ENCODE measurements at regions not wholly inside any gene's neighbourhood (a gene's known extent, or its start where the extent isn't known, plus 50 kb on each side); places are given as distances from the start of the nearest gene placed in this dataset.

DNA sequence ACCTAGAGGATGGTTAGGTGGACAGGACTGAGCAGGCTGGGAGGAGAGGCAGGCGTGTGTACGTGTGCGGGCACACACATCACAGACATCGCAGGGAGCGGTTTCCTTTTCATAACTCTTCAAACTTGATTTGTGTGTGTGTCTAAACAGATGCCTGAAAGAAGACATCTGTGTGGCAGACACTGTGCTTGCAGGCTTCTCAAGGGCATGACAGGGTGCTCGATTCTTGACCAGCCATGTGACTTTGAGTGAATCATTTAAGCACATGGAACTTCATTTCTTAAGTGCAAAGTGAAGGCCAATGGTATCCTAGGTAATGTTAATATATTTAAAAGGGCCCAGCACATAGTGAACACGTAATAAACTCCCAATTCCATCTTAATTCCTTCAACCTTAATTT is 186.5 kb downstream of the SCP2D1 start:
- Mint-ChIP-seq H3K9me3 (no peaks in the 10 kb centered on the region), H3K27me3 (peaks cover 2% of the 10 kb centered on the region), H3K4me3 (no peak overlapping the region), H3K27ac (no peak overlapping the region), H3K36me3 (ENCODE audit: low read depth) (no peaks in the 10 kb centered on the region), H3K4me1 (ENCODE audit: low read depth) (no peaks in the 10 kb centered on the region)
- DNase-seq: no peak
- intact Hi-C loops (cut with micrococcal nuclease): no loop called here
- POLR2A ChIA-PET: no interaction called here
- CTCF ChIA-PET: no interaction called here
- TF ChIP-seq, protein P1, sequence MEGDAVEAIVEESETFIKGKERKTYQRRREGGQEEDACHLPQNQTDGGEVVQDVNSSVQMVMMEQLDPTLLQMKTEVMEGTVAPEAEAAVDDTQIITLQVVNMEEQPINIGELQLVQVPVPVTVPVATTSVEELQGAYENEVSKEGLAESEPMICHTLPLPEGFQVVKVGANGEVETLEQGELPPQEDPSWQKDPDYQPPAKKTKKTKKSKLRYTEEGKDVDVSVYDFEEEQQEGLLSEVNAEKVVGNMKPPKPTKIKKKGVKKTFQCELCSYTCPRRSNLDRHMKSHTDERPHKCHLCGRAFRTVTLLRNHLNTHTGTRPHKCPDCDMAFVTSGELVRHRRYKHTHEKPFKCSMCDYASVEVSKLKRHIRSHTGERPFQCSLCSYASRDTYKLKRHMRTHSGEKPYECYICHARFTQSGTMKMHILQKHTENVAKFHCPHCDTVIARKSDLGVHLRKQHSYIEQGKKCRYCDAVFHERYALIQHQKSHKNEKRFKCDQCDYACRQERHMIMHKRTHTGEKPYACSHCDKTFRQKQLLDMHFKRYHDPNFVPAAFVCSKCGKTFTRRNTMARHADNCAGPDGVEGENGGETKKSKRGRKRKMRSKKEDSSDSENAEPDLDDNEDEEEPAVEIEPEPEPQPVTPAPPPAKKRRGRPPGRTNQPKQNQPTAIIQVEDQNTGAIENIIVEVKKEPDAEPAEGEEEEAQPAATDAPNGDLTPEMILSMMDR (IDR thresholded peaks at IDR 0.05): no peak
- ATAC-seq: no peak

DNA sequence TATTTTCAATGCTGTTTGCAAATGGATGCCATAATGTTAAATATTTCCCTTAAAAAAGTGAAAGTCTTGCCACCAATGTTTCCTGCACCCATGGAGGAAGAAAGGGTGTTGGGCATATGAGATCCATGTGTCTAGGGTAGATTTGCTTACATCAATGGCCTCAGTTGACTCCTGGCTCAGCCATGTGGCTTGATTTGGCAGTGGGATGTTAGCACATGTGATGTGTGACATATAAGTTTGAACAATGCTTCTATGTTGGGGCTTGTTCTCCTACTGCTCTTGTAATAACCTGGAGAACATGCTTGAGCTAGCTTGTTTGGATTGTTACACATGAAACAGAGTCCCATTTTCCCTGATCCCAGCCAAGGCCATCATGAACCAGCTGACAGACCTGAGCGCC is 187.6 kb downstream of the SCP2D1 start:
- H3K4me3 Mint-ChIP-seq: no peak overlapping the region
- DNase-seq (no peak), ATAC-seq (no peak)
- no peak overlapping the region for H3K27ac Mint-ChIP-seq
- peaks cover 2% of the 10 kb centered on the region for H3K27me3 Mint-ChIP-seq
- H3K9me3 Mint-ChIP-seq: no peaks in the 10 kb centered on the region
- TF ChIP-seq, protein P1 (IDR thresholded peaks at IDR 0.05): no peak
- no peaks in the 10 kb centered on the region for H3K36me3 Mint-ChIP-seq (ENCODE audit: low read depth)
- H3K4me1 Mint-ChIP-seq (ENCODE audit: low read depth): no peaks in the 10 kb centered on the region
- POLR2A ChIA-PET: no interaction called here
- CTCF ChIA-PET: no interaction called here
- intact Hi-C loops (cut with micrococcal nuclease): no loop called here

DNA sequence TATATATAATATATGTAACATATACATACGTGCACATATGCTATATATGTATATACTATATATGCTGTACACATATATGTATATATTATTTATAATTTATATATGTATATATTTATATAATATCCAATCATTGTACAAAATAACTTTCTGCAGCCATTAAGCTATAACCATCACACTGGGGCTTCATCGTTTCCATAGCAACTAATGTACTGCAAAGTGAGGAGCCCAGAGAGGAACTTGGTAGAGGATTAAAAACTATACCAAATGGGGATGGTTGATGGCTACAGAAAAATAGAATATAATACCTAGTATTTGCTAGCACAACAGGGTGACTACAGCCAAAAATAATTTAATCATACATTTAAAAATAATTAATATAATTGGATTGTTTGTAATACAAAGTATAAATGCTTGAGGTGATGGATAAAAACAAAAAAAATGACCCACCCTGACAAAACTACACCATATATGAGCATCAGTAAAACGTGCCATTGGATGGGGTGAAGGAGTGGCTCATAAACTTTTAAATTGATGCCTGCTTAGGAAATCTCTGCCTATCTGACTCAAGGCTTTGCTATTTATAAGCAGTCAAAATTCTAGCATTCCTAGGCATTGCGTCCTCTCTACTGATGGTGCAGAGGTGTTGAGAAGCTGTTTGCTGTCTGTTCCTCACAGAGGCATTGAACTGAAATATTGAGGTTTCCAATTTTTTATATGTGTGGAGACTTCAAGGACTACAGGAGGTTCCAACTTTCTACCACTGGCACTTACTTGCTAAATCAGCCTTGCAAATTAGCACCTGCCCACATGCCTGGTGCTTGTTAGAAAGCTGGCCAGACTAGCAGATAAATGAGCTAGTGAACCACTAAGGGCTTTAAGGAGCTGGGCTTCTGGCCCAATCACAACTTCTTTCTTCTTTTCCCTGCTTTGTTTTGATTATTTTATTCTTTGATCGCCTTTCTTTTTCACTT is 190.1 kb downstream of the SCP2D1 start:
- H3K27me3 Mint-ChIP-seq: peaks cover 2% of the 10 kb centered on the region
- no peak overlapping the region for H3K27ac Mint-ChIP-seq
- no peak for ATAC-seq
- H3K4me1 Mint-ChIP-seq (ENCODE audit: low read depth): no peaks in the 10 kb centered on the region
- no peak for DNase-seq
- POLR2A ChIA-PET: no interaction called here
- CTCF ChIA-PET: no interaction called here
- H3K9me3 Mint-ChIP-seq: no peaks in the 10 kb centered on the region
- H3K4me3 Mint-ChIP-seq: no peak overlapping the region
- intact Hi-C loops (cut with micrococcal nuclease): no loop called here
- no peaks in the 10 kb centered on the region for H3K36me3 Mint-ChIP-seq (ENCODE audit: low read depth)
- TF ChIP-seq, protein P1 (IDR thresholded peaks at IDR 0.05): no peak

DNA sequence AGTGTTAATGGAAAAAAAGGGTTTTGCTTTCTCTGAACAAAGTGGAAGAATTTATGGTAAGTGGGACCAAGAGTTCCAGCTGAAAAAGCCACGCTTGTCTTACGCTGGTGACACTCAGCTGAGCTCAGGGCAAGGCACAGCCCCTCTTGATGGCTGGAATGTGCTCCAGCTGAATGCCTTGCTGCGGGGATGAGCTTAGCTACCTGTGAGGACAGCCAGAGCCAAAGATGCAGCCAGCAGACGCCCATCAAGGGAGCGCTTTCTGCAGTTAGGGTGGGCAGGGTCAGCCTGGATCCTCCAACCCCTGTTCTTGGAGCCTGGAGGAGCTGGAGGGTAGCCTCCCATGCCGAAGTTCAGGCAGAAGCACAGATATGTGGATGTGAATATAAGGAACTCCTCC is 191.4 kb downstream of the SCP2D1 start:
- POLR2A ChIA-PET: no interaction called here
- H3K36me3 Mint-ChIP-seq (ENCODE audit: low read depth): no peaks in the 10 kb centered on the region
- H3K27ac Mint-ChIP-seq: no peak overlapping the region
- ATAC-seq (no peak), DNase-seq (no peak)
- intact Hi-C loops (cut with micrococcal nuclease): no loop called here
- H3K27me3 Mint-ChIP-seq: peaks cover 2% of the 10 kb centered on the region
- CTCF ChIA-PET: no interaction called here
- H3K4me1 Mint-ChIP-seq (ENCODE audit: low read depth): no peaks in the 10 kb centered on the region
- no peaks in the 10 kb centered on the region for H3K9me3 Mint-ChIP-seq
- TF ChIP-seq, protein P1 (IDR thresholded peaks at IDR 0.05): no peak
- no peak overlapping the region for H3K4me3 Mint-ChIP-seq

DNA sequence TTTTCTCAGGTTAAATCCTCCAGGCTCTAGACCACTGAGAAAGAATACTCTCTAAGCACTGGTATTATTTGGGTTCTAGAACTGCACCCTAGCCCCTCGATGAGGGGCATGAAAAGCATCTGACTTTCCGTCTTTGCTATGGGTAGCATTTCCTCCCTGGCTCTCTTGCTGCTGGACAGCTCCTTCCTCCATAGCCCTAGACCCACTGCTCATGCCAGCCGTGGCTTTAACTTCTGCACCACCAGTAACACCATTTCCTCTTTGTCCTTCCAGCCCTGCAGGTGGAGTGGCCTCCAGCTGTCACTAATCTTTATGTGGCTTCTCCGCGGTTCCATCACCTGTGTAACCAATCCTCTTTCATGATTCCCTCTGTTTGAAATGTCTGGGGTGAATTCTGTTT is 194.9 kb downstream of the SCP2D1 start:
- Mint-ChIP-seq H3K4me3 (no peak overlapping the region), H3K27me3 (no peaks in the 10 kb centered on the region), H3K27ac (no peak overlapping the region), H3K36me3 (ENCODE audit: low read depth) (no peaks in the 10 kb centered on the region), H3K4me1 (ENCODE audit: low read depth) (no peaks in the 10 kb centered on the region), H3K9me3 (no peaks in the 10 kb centered on the region)
- DNase-seq: no peak
- intact Hi-C loops (cut with micrococcal nuclease): no loop called here
- TF ChIP-seq, protein P1 (IDR thresholded peaks at IDR 0.05): no peak
- ChIA-PET CTCF (no interaction called here), POLR2A (interaction anchor here (0.7 kb wide), 1 partner anchor 74 kb away, joined by 3 read pairs; no protein-coding TSS in a partner anchor)
- ATAC-seq: no peak
